ENCODE measurements at regions not wholly inside any gene's neighbourhood (a gene's known extent, or its start where the extent isn't known, plus 50 kb on each side); places are given as distances from the start of the nearest gene placed in this dataset.
A peak's percentile ranks its signal among the peaks of the same experiment; 100 is the strongest.
"Not testable (repeated sequence)": the region's sequence is repeated elsewhere in the genome, so short reads cannot be mapped to it uniquely, and the experiment has no call there.

DNA sequence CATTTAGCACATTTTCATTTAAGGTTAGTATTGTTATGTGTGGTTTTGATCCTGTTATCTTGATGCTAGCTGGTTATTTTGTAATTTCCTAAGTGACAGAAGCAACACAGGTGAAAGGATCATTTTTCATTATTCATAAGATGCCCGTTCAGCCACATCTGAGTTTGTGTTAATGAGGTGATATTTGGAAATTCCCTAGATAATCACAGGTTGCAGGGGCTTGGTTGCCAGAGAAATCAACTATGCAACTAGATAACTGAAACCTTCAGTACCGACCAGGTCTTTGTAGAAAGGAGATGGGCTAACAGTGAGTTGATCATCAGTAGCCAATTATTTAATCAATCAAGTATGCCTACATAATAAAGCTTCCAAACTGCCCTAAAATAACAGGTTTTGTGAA lies 121.3 kb upstream of the UFM1 start:
- CTCF ChIA-PET = interaction anchor here (1.0 kb wide), 1 partner anchor 11 kb away, joined by 3 read pairs; no protein-coding TSS in a partner anchor
- H3K4me3 ChIP-seq (ENCODE audit: low read depth, low read length) = no peak overlapping the region
- POLR2A ChIA-PET = no interaction called here
- DNase-seq (ENCODE audit: low read depth, low spot score) = no peak
- TF ChIP-seq, protein P1, sequence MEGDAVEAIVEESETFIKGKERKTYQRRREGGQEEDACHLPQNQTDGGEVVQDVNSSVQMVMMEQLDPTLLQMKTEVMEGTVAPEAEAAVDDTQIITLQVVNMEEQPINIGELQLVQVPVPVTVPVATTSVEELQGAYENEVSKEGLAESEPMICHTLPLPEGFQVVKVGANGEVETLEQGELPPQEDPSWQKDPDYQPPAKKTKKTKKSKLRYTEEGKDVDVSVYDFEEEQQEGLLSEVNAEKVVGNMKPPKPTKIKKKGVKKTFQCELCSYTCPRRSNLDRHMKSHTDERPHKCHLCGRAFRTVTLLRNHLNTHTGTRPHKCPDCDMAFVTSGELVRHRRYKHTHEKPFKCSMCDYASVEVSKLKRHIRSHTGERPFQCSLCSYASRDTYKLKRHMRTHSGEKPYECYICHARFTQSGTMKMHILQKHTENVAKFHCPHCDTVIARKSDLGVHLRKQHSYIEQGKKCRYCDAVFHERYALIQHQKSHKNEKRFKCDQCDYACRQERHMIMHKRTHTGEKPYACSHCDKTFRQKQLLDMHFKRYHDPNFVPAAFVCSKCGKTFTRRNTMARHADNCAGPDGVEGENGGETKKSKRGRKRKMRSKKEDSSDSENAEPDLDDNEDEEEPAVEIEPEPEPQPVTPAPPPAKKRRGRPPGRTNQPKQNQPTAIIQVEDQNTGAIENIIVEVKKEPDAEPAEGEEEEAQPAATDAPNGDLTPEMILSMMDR (IDR thresholded peaks at IDR 0.05; ENCODE audit: insufficient read depth, low read length, missing control alignments) = no peak

DNA sequence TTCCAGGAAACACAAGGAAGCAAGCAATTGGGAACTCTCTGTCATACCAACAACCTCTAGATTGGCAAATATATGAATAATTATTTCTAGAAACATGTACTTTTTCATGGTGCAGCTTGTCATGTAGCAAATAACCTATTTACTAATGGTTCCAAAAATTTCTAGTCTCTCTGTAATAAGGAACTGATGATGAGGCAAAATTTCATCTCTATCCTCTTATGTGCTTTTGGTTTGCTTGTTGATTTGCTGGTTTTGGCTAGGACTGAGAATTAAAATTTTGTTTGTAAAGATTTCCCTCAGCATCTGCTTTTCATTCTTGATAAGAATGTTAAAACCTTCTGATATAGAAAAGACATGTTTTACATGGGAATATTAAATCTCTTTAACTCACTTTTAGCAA lies 123.2 kb upstream of the UFM1 start:
- CTCF ChIA-PET = interaction anchor here (1.2 to 1.3 kb wide), 3 partner anchors 9 to 586 kb away, joined by 3 to 4 read pairs (median 3); no protein-coding TSS in a partner anchor
- POLR2A ChIA-PET = no interaction called here
- no peak overlapping the region for H3K4me3 ChIP-seq (ENCODE audit: low read depth, low read length)
- DNase-seq (ENCODE audit: low read depth, low spot score) = no peak
- TF ChIP-seq, protein P1 (IDR thresholded peaks at IDR 0.05; ENCODE audit: insufficient read depth, low read length, missing control alignments) = no peak

DNA sequence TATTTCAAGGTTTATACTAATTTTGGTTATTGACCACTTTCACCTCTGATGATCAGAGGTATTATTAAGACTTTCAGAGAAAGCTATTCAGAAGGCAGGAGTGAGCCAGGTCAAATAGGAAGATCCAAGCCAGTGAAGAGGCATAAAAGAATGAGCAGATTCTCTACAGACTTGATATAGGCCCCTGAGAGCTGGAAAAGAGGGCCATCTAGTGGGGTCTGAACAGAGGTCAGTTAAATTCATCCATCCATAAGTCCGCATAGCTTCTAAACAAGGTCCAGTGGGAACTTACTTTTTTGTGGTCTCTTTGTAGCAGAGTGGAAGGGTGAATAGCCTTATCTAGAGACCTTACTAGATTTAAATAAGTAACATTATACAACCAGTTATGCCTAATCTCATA lies 126.6 kb upstream of the UFM1 start:
- no peak for DNase-seq (ENCODE audit: low read depth, low spot score)
- TF ChIP-seq, protein P1 (IDR thresholded peaks at IDR 0.05; ENCODE audit: insufficient read depth, low read length, missing control alignments) = peak; percentile 33
- CTCF ChIA-PET = interaction anchor here (1.2 to 2.7 kb wide), 4 partner anchors 14 to 582 kb away, joined by 5 to 23 read pairs (median 10); partner anchors contain the start of gene TRPC4
- no peak overlapping the region for H3K4me3 ChIP-seq (ENCODE audit: low read depth, low read length)
- POLR2A ChIA-PET = no interaction called here

GRCh38 chr13:38221120-38221519 lies 128.5 kb upstream of the UFM1 start:
- H3K4me3 ChIP-seq (ENCODE audit: low read depth, low read length); POLR2A ChIA-PET; DNase-seq (ENCODE audit: low read depth, low spot score): not testable (repeated sequence)
- CTCF ChIA-PET = interaction anchor here (1.0 kb wide), 1 partner anchor 357 kb away, joined by 3 read pairs; no protein-coding TSS in a partner anchor

DNA sequence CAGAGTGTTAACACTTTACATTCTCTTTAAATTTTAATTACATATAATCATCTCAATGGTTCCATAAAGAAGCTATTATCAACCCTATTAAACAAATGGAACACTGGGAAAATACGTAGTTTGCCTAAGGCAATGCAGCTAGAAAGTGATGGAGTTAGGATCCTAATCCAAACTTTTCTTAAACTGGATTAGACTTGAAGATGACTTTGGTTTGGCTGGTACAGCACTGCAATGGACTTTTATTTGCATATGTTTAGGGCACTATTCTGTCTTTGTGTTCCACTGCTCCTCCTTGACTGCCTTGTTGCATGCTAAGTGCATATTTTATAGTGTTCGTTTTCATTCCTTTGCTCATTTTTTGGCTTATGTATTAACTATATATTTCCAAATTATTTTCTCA lies 133.5 kb upstream of the UFM1 start:
- no peak overlapping the region for H3K4me3 ChIP-seq (ENCODE audit: low read depth, low read length)
- TF ChIP-seq, protein P1 (IDR thresholded peaks at IDR 0.05; ENCODE audit: insufficient read depth, low read length, missing control alignments) = no peak
- POLR2A ChIA-PET = no interaction called here
- CTCF ChIA-PET = interaction anchor here (2.1 kb wide), 1 partner anchor 347 kb away, joined by 8 read pairs; the partner anchor contains the start of gene TRPC4
- DNase-seq (ENCODE audit: low read depth, low spot score) = no peak

DNA sequence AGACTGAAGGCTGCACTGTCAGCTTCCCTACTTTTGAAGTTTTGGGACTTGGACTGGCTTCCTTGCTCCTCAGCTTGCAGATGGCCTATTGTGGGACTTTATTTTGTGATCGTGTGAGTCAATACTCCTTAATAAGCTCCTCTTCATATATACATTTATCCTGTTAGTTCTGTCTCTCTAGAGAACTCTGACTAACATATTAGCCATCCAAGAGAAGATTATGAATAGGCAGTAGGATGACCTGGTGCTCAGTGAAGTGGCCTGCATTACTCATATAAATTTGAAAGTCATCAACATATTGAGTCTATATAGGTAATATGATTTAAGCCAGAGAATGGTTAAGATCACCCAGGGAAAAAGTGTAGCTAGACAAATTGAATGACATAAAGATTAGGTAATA lies 136.3 kb upstream of the UFM1 start:
- DNase-seq (ENCODE audit: low read depth, low spot score) = no peak

More for the DNA sequence above, 136.3 kb upstream of the UFM1 start:
- POLR2A ChIA-PET = no interaction called here
- no peak overlapping the region for H3K4me3 ChIP-seq (ENCODE audit: low read depth, low read length)
- TF ChIP-seq, protein P1 (IDR thresholded peaks at IDR 0.05; ENCODE audit: insufficient read depth, low read length, missing control alignments) = no peak
- CTCF ChIA-PET = no interaction called here
